ENCODE measurements at regions not wholly inside any gene's neighbourhood (a gene's known extent, or its start where the extent isn't known, plus 50 kb on each side); places are given as distances from the start of the nearest gene placed in this dataset.

DNA sequence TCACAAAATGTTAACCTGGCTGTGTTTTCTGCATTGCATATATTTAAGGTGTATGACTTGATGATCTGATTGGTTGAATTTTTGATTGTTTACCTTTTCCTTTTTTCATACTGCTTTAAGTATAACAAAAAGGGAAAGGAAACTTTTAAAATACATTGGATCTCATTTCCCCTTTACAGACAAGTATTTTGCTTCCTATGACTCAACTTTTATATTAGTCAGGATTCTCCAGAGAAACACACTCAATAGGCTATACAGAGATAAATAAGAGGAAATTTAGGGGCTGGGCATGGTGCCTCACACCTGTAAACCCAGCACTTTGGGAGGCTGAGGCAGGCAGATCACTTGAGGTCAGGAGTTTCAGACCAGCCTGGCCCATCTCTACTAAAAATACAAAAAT lies 205.8 kb downstream of the TJP1 start:
- TF ChIP-seq, protein P1, sequence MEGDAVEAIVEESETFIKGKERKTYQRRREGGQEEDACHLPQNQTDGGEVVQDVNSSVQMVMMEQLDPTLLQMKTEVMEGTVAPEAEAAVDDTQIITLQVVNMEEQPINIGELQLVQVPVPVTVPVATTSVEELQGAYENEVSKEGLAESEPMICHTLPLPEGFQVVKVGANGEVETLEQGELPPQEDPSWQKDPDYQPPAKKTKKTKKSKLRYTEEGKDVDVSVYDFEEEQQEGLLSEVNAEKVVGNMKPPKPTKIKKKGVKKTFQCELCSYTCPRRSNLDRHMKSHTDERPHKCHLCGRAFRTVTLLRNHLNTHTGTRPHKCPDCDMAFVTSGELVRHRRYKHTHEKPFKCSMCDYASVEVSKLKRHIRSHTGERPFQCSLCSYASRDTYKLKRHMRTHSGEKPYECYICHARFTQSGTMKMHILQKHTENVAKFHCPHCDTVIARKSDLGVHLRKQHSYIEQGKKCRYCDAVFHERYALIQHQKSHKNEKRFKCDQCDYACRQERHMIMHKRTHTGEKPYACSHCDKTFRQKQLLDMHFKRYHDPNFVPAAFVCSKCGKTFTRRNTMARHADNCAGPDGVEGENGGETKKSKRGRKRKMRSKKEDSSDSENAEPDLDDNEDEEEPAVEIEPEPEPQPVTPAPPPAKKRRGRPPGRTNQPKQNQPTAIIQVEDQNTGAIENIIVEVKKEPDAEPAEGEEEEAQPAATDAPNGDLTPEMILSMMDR (IDR thresholded peaks at IDR 0.05; ENCODE audit: poor library complexity): no peak
- TF ChIP-seq EZH2phosphoT487 (IDR thresholded peaks at IDR 0.05; ENCODE audit: low read depth, severe bottlenecking, unreplicated experiment): no peak
